ENCODE measurements at regions not wholly inside any gene's neighbourhood (a gene's known extent, or its start where the extent isn't known, plus 50 kb on each side); places are given as distances from the start of the nearest gene placed in this dataset.

DNA sequence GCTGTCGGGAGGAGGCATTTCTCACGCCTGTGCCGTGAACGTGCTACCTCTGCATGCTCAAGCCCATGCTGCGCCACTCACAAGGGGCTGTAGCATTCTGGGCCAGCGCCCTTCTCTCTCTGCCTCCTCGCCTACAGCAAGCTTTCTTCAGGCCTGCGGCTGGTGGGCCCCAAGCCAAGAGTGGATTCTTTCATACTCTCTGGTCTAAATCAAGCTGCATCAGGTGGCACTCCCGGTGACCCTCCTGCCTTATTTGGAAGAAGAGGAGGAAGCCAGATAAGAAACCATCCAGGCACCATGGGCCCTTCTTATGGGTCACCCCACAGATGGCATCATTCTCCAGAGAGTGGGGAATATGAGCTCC is 86.7 kb upstream of the DUSP5 start:
- TF ChIP-seq, protein P1, sequence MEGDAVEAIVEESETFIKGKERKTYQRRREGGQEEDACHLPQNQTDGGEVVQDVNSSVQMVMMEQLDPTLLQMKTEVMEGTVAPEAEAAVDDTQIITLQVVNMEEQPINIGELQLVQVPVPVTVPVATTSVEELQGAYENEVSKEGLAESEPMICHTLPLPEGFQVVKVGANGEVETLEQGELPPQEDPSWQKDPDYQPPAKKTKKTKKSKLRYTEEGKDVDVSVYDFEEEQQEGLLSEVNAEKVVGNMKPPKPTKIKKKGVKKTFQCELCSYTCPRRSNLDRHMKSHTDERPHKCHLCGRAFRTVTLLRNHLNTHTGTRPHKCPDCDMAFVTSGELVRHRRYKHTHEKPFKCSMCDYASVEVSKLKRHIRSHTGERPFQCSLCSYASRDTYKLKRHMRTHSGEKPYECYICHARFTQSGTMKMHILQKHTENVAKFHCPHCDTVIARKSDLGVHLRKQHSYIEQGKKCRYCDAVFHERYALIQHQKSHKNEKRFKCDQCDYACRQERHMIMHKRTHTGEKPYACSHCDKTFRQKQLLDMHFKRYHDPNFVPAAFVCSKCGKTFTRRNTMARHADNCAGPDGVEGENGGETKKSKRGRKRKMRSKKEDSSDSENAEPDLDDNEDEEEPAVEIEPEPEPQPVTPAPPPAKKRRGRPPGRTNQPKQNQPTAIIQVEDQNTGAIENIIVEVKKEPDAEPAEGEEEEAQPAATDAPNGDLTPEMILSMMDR (IDR thresholded peaks at IDR 0.05; ENCODE audit: poor library complexity) = no peak
- no peak for TF ChIP-seq EZH2phosphoT487 (IDR thresholded peaks at IDR 0.05; ENCODE audit: low read depth, severe bottlenecking, unreplicated experiment)
